Panc1 (cell line): ENCODE measurements at regions not wholly inside any gene's neighbourhood (a gene's known extent, or its start where the extent isn't known, plus 50 kb on each side); places are given as distances from the start of the nearest gene placed in this dataset.
"Not testable (repeated sequence)": the region's sequence is repeated elsewhere in the genome, so short reads cannot be mapped to it uniquely, and the experiment has no call there.

Experiments used
- ATAC-seq: fragments of 200-7000 bp; cut with Tn5 transposase; 2 replicates; pipeline ENCODE4 v1.9.1; 2020; ENCODE audit warnings: mild to moderate bottlenecking, moderate library complexity
- BruUV-seq: library from RNA; stranded (reverse); fragments of 400-500 nt; replicated peaks from 2 replicates; lab custom pipeline; 2021; lab: Mats Ljungman, UMichigan
- CTCF ChIA-PET: fragments of 300-600 bp; sonication (Branson Sonifier 250); formaldehyde crosslinking; loops from one replicate; lab custom pipeline; 2022; ENCODE audit warnings: antibody characterized with exemption; lab: Charles Lee
- POLR2A ChIA-PET: fragments of 300-600 bp; sonication (Branson Sonifier 250); formaldehyde crosslinking; loops from one replicate; lab custom pipeline; 2022; ENCODE audit warnings: antibody characterized with exemption; lab: Charles Lee
- DNase-seq: peaks from one replicate; pipeline ENCODE4 v3.0.0-alpha.2; 2010; ENCODE audit warnings: low read depth, low spot score
- H3K27ac ChIP-seq: 2 replicates; pipeline ENCODE4 v1.5.1; 2011; ENCODE audit warnings: mild to moderate bottlenecking, low read length, inconsistent platforms
- H3K27me3 ChIP-seq: fragments of 200-500 bp; sonication (Bioruptor generic); 2 replicates; pipeline ENCODE4 v1.6.0; 2014; ENCODE audit warnings: low read length, inconsistent platforms; ENCODE audit not compliant: control insufficient read depth, insufficient read depth
- H3K36me3 ChIP-seq: fragments of 200-500 bp; sonication (Bioruptor generic); 2 replicates; pipeline ENCODE4 v1.5.1; 2014; ENCODE audit warnings: inconsistent platforms, mild to moderate bottlenecking, low read length, moderate library complexity; ENCODE audit not compliant: control insufficient read depth, insufficient read depth
- H3K4me1 ChIP-seq: 2 replicates; pipeline ENCODE4 v1.5.1; 2011; ENCODE audit warnings: inconsistent platforms, mild to moderate bottlenecking, low read length, moderate library complexity; ENCODE audit not compliant: control insufficient read depth, insufficient read depth
- H3K4me3 ChIP-seq, 2 experiments: 2 replicates each; pipeline ENCODE4 v1.5.1; 2011 to 2012; ENCODE audit warnings: low read depth in 2 of 2, low read length in 2 of 2, mild to moderate bottlenecking in 2 of 2, inconsistent platforms in 1 of 2, moderate library complexity in 1 of 2
- H3K9me3 ChIP-seq: fragments of 200-500 bp; sonication (Bioruptor generic); 2 replicates; pipeline ENCODE4 v1.5.1; 2014; ENCODE audit warnings: low read depth, mild to moderate bottlenecking, inconsistent platforms, low read length, moderate library complexity; ENCODE audit not compliant: control insufficient read depth, insufficient read depth
- CTCF ChIP-seq: fragments of 450-650 bp; IDR thresholded peaks from 2 replicates; pipeline ENCODE4 v1.5.1; 2017; ENCODE audit warnings: mild to moderate bottlenecking
- POLR2AphosphoS5 ChIP-seq: IDR thresholded peaks from 2 replicates; pipeline ENCODE4 v1.6.1; 2012; ENCODE audit warnings: mild to moderate bottlenecking, low read depth, low read length, moderate library complexity
- REST ChIP-seq, 2 experiments: IDR thresholded peaks; 2 replicates each; pipeline ENCODE4 v1.6.1; 2011 to 2012; ENCODE audit warnings: low read depth in 2 of 2, control low read depth in 1 of 2, low read length in 1 of 2, mild to moderate bottlenecking in 1 of 2, moderate library complexity in 1 of 2; ENCODE audit not compliant: insufficient read depth in 1 of 2
- SIN3A ChIP-seq: IDR thresholded peaks from 2 replicates; pipeline ENCODE4 v1.6.1; 2012; ENCODE audit warnings: low read depth, mild to moderate bottlenecking, low read length, moderate library complexity, borderline replicate concordance; ENCODE audit not compliant: insufficient read depth
- TCF7L2 ChIP-seq: IDR thresholded peaks from 2 replicates; pipeline ENCODE4 v1.6.1; 2011; ENCODE audit warnings: mild to moderate bottlenecking, low read depth, low read length, inconsistent platforms
- in situ Hi-C: cut with HindIII; loops from 2 replicates; pipeline ENCODE4 v1.10.0; 2016; ENCODE audit warnings: low sequenced_read_pairs, low pct_unique_long_range_greater_than_20kb
- intact Hi-C: fragments of 100-400 bp; cut with micrococcal nuclease; formaldehyde crosslinking; loops from one replicate; pipeline ENCODE4 v1.10.0; 2022; ENCODE audit not compliant: unreplicated experiment

- ChIA-PET CTCF (no interaction called here), POLR2A (no interaction called here)
- TF ChIP-seq POLR2AphosphoS5 = no peak
- H3K4me3 ChIP-seq = no peak overlapping the region
- no peaks in the 10 kb centered on the region for H3K27me3 ChIP-seq
- BruUV-seq = no TSS peak
- no peak overlapping the region for H3K27ac ChIP-seq
- no peaks in the 10 kb centered on the region for H3K4me1 ChIP-seq
- no peaks in the 10 kb centered on the region for H3K36me3 ChIP-seq
- no peak for DNase-seq
- no peaks in the 10 kb centered on the region for H3K9me3 ChIP-seq
- intact Hi-C loops (no loop called here), in situ Hi-C loops (no loop called here)
- no peak for ATAC-seq
Observed at GRCh38 chr9:82057805-82058204, 69.2 kb downstream of the SPATA31D1 start.

GRCh38 chr9:82061801-82062200, 73.2 kb downstream of the SPATA31D1 start:
- CTCF ChIA-PET, H3K27ac ChIP-seq, H3K4me1 ChIP-seq, H3K27me3 ChIP-seq, BruUV-seq, H3K4me3 ChIP-seq, H3K36me3 ChIP-seq, H3K9me3 ChIP-seq, POLR2A ChIA-PET, intact Hi-C loops, ATAC-seq, DNase-seq, in situ Hi-C loops: not testable (repeated sequence)

GRCh38 chr9:82062245-82062644, 73.7 kb downstream of the SPATA31D1 start:
- in situ Hi-C loops (no loop called here), intact Hi-C loops (no loop called here)
- CTCF ChIA-PET = no interaction called here
- H3K4me1 ChIP-seq = no peaks in the 10 kb centered on the region
- BruUV-seq = no TSS peak
- POLR2A ChIA-PET = no interaction called here
- H3K27ac ChIP-seq = no peak overlapping the region
- H3K9me3 ChIP-seq = no peaks in the 10 kb centered on the region
- H3K4me3 ChIP-seq = no peak overlapping the region
- ATAC-seq (no peak), DNase-seq (no peak)
- no peaks in the 10 kb centered on the region for H3K27me3 ChIP-seq
- no peaks in the 10 kb centered on the region for H3K36me3 ChIP-seq
- TF ChIP-seq REST (IDR thresholded peaks at IDR 0.05; ENCODE audit: insufficient read depth in 1 of 2, low read depth in 2 of 2, low read length in 1 of 2) (no peak), TCF7L2 (no peak), SIN3A (no peak), POLR2AphosphoS5 (no peak), CTCF (no peak)
